COLO668 (cell line): ENCODE measurements at regions not wholly inside any gene's neighbourhood (a gene's known extent, or its start where the extent isn't known, plus 50 kb on each side); places are given as distances from the start of the nearest gene placed in this dataset.

Experiments used
- DNase-seq: peaks from one replicate; lab custom pipeline; 2025; ENCODE audit not compliant: unreplicated experiment; lab: John Stamatoyannopoulos, UW

DNA sequence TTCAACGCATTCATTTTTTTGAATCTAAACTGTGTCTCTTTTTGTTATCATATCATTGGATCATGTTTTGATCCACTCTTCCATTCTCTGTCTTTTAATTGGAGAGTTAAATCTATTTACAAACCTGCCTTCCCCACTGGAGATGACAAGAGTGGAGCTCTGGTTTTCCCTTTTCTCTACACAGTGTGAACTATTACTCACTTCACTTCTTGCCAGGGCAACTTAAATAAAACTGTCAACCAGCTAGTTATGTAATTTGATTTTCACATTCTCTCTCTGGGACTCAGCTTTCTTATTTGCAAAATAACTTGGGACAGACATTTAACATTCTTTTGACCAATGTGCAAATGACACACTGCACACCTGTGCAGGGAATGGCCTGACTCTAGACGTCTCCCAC is 230.8 kb upstream of the CST7 start:
- DNase-seq = no peak

DNA sequence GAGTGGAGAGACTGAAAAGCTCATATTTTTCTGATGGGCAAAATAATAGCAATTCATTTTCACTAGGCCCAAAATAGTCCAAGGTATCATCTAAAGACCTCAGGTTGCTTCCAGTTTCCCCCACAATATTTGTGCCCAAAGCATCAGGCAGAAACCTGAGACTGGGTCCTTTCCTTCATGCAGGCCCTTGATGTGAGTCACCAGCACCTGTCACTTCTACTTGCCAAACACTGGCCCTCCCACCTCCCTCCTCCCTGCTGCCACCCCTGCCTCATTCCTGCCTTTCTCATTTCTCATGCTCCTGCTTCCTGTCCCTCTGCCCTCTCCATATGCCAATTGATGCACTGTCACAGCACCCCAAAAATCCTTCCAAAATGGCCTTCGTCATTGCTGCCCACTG is 230.4 kb upstream of the CST7 start:
- DNase-seq = peak; percentile 30

DNA sequence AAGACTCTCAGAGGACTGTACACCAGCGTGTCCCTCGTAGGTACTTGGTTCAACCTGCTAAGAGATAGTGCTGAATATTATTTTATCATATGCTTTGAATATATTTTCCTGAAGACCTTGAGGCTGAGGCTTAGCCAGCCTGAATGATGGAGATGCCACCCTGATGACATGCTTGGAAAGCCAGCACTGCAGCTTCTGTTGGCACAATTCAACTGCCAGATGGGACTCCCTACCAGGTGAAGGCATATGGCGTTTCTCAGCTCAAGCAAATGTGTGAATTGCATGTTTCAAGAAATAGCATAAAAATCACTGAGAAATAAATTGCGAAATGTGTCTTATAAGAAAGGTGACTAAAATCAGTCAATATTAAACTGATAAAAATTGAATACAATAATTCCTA is 228.1 kb upstream of the CST7 start:
- no peak for DNase-seq

DNA sequence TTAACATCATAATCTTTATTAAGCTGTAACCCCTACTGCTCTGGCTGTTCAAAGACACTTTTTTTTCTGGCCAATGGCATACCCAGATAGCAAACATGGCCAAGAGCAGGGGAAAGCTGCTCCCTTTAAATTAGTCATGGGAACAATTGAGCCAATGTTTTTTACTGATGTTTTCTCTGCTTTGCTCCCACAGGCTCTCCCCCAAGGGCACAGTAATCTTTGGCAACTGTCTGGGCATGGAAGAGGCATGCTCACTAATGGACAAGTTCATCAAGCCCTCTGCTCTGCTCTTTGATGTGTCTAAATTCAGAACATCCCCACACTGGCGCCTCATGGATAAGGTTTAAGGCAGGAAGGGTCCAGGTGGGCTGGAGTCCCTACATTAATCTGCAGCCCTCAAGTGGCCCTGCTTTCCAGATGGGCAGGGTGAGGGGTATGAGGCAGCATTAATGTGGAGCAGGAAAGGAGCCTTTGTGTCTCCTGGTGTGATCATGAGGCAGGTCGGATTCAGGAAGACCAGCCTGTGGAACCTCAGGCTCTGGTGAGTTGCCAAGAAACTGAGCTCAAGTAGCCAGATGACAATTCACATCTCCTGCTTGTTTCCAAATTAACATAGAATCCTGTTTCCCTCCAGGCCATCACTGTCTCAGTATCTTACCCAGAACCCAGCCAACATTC is 227.0 kb upstream of the CST7 start:
- no peak for DNase-seq

- DNase-seq = no peak
These were observed 226.5 kb upstream of the CST7 start for GRCh38 chr20:24722586-24722985.

DNA sequence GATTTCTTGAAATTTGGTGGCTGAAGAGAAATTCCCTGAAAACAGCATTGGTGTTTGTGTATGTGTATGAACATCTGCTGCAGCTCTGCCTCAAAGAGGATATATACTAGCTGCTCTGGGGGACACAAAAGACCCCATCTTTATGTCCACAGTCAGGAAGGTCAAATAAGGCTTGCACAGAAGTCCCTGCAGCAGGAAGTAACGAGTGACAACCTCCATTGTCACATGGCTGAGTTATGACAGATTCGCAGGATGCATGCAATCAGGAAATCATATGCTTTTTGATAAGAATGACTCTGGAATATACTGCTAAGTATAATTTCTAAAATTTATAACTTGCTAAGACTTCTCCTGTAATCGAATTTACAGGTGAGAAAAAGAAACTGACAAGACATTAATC is 225.9 kb upstream of the CST7 start:
- DNase-seq = no peak

DNA sequence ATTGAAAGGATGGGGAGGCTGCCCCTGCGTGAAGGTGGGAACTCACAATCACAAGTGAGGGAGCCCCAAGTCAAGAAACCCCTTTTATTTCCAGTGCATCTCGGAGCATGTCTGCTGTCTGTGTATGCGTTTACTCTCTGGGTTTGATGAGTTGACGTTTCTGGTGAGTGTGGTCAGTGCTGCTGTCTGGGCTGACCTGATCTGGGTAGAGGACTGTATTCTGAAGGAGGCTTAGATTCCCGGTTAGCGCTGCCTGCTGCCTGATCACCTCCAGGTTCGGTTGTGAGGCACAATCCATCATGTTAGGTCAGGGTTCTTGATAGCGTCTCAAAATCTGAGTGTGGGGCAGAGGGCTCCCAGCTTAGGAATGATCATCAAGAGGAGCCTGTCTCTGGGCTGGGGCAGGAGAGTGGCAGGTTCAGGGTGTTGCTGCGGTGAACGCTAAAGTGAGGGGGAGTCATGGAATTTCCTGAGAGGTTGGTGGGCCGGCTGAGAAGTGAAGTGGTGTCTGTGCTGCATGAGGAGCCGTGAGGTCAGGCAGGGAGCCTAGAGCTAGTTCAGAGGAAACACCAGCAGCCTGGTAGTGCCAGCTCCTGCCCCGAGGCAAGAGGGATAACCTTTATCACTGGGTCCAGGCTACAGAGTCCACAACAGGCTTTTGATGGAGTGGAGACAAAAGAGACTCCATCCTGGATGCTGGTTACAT is 225.3 kb upstream of the CST7 start:
- DNase-seq = no peak

- no peak for DNase-seq
These were observed 224.0 kb upstream of the CST7 start for GRCh38 chr20:24724982-24725533.

DNA sequence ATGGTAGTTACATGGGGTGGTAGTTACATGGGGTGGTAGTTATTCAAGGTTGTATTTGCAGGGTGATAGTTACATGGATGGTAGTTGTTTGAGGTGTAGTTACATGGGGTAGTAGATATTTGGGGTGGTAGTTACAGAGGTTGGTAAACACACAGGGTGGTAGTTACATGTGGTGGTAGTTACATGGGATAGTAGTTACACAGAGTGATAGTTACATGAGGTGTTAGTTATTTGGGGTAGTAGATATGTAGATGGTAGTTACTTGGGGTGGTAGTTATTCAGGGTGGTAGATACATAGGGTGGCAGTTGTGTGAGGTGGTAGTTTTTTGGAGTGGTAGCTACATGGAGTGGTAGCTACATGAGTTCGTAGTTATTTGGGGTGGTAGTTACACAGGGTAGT is 221.3 kb upstream of the CST7 start:
- DNase-seq = no peak

- no peak for DNase-seq
These were observed 219.0 kb upstream of the CST7 start for GRCh38 chr20:24729896-24730605.

DNA sequence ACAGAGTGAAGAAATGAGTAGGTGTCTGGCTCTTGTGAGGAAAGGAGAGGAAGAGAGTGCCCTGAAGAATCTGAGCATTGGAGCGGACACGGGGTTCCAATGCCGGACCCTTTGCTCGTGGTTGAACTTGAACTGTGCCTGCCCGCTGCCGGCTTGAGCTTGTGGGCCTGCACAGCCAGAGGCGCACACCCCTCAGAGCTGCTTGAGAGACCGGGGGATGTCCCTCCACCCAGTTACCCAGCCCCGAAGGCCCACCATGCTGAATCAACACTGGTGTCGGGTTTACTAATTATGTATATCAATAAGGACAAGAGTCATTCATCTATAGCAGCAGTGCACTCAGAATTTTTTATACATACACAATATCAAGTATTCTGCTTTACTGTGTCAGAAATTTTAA is 218.3 kb upstream of the CST7 start:
- DNase-seq = no peak

GRCh38 chr20:24731312-24731711 is 217.8 kb upstream of the CST7 start:
- DNase-seq = no peak

- no peak for DNase-seq
These were observed 217.0 kb upstream of the CST7 start for GRCh38 chr20:24732076-24732475.

DNA sequence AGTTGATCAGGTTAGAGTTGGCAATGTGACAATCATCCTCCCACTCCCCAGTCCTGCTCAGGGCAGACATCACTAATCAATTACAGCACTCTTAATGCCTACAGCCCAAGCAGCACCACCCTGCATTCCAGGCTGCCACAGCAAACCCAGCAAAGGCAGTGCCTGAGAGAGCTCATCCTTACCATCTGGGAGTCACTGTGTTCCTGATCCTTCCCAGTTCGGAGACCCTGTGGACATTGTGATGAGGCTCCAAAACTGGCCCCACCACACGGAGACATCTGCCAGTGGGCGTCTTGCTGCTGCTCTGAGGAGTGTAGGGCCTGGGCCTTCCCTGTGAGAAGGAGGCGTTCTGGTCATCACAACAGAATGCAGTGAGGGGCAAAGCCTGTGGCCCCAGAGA is 216.5 kb upstream of the CST7 start:
- no peak for DNase-seq

DNA sequence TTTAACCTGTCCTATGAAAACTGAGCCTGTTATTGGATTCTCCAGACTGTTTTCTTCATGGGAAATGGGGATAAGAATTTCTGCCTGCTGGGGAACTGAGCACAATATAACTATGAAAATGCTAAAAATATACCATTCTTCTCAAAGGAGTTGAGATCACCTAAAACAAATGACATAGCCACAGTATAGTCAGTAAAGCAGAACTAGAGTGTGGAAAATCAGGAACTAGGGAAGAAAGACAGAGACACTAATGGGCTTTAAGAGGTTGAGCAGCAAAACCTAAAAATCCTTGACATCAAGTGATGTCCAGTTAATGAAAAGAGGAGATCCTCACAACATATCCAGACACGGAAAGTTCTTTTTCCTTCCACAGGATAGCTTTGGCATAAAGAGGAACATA is 215.7 kb upstream of the CST7 start:
- no peak for DNase-seq

DNA sequence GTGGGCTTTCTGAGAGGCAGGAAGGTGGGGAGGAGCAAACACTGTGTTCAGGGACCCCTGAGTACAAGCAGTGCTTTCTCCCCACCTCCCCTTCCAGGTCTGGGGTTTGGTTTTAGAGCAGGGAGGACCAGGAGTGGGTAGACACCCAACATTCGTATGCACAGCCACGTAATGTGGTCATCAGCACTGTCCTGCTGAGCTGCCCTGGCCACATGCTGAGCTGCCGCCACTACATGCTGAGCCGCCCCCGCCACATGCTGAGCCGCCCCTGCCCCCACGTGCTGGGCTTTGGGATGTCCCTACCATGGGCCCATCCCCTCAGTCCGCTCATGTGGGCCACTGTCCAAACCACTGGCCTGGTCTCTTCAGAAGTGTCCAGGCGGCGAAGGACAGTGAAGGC is 214.9 kb upstream of the CST7 start:
- DNase-seq = no peak

DNA sequence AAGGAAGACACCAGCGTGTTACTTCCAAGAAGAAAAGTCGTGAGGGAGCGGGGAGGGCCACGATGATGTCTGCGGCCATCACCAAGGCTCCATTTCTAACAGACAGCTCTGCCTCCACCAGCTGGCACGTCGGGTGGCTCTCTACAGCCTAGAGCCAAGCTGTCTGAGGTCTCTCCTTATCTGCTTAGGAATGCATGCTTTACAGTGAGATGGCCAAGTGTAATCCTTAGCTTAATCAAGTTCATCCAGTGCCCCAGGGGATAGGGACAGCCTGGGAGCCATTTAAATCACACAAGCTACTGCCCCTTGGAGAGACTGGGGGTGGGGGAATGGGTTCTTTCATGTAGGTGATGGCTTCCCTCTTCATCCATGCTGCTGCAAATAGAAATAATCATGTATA is 213.8 kb upstream of the CST7 start:
- no peak for DNase-seq

DNA sequence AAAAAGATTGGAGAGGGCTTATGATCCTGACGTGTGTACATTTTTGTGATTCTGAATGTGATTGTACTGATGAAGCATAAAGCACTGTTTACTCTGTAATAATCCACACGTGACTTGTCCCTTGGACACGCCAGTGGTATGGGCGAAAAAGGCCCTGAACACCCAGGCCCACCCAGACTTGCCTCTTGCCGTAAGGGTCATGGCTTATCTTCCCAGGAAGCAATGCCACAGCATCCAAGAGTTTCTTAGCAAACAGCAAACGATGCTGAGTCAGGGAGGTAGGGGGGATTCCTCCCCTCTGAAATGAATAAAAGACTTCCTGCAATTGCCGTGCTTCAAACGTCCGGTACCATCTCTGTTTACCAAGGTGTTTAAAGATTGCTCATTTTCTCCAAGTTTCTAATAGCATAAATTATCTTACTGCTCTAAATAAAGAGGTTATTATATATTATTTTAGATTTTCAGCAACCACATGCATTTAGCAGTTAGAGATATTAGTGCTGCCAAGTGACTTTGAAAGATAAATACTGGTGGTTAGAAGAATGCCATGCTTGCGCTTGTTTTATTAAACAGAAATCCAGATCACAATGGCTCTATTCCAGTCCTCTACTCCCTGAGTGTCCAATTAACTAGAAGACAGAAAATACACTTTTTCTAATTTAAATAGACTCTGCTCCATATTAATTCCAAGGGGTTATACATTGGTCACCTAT is 212.8 kb upstream of the CST7 start:
- no peak for DNase-seq

- no peak for DNase-seq
These were observed 212.2 kb upstream of the CST7 start for GRCh38 chr20:24736844-24737211.

- DNase-seq = no peak
These were observed 211.7 kb upstream of the CST7 start for GRCh38 chr20:24737212-24737850.
